ENCODE measurements at regions not wholly inside any gene's neighbourhood (a gene's known extent, or its start where the extent isn't known, plus 50 kb on each side); places are given as distances from the start of the nearest gene placed in this dataset. TPM values are rescaled to one million over a fixed set of nuclear protein-coding genes. Genes with fewer than 3 reads are reported as not detected.
"Not testable (repeated sequence)": the region's sequence is repeated elsewhere in the genome, so short reads cannot be mapped to it uniquely, and the experiment has no call there.

- DNase-seq (ENCODE audit: low read depth): no peak
- CTCF ChIA-PET: no interaction called here
- POLR2A ChIA-PET: no interaction called here
- Histone ChIP-seq H3K36me3 (ENCODE audit: control insufficient read depth, insufficient read depth, low read length) (no peaks in the 10 kb centered on the region), H3K4me3 (ENCODE audit: low read depth, low read length) (no peak overlapping the region), H3K27me3 (ENCODE audit: control insufficient read depth, insufficient read depth, low read length) (no peaks in the 10 kb centered on the region)
- no peak for TF ChIP-seq CTCF (IDR thresholded peaks at IDR 0.05; ENCODE audit: insufficient read depth, low read depth, low read length)
Measured at GRCh38 chrY:16136581-16137298, 1612.4 kb downstream of the NLGN4Y start.

GRCh38 chrY:16157801-16158200, 1633.5 kb downstream of the NLGN4Y start:
- Histone ChIP-seq H3K27me3 (ENCODE audit: control insufficient read depth, insufficient read depth, low read length) (no peaks in the 10 kb centered on the region), H3K4me3 (ENCODE audit: low read depth, low read length) (no peak overlapping the region), H3K36me3 (ENCODE audit: control insufficient read depth, insufficient read depth, low read length) (no peaks in the 10 kb centered on the region)
- TF ChIP-seq CTCF (IDR thresholded peaks at IDR 0.05; ENCODE audit: insufficient read depth, low read depth, low read length): no peak
- POLR2A ChIA-PET: no interaction called here
- CTCF ChIA-PET: no interaction called here
- no peak for DNase-seq (ENCODE audit: low read depth)

- H3K27me3 ChIP-seq (ENCODE audit: control insufficient read depth, insufficient read depth, low read length); H3K36me3 ChIP-seq (ENCODE audit: control insufficient read depth, insufficient read depth, low read length); POLR2A ChIA-PET; H3K4me3 ChIP-seq (ENCODE audit: low read depth, low read length); DNase-seq (ENCODE audit: low read depth); CTCF ChIA-PET: not testable (repeated sequence)
Measured at GRCh38 chrY:16175740-16176139, 1651.4 kb downstream of the NLGN4Y start.

GRCh38 chrY:16205482-16205881, 1674.5 kb downstream of the CDY2B start:
- H3K4me3 ChIP-seq (ENCODE audit: low read depth, low read length); H3K36me3 ChIP-seq (ENCODE audit: control insufficient read depth, insufficient read depth, low read length); CTCF ChIA-PET; POLR2A ChIA-PET; H3K27me3 ChIP-seq (ENCODE audit: control insufficient read depth, insufficient read depth, low read length); DNase-seq (ENCODE audit: low read depth): not testable (repeated sequence)

GRCh38 chrY:16243322-16243721, 1636.7 kb downstream of the CDY2B start:
- CTCF ChIA-PET; DNase-seq (ENCODE audit: low read depth); H3K4me3 ChIP-seq (ENCODE audit: low read depth, low read length); H3K27me3 ChIP-seq (ENCODE audit: control insufficient read depth, insufficient read depth, low read length); POLR2A ChIA-PET; H3K36me3 ChIP-seq (ENCODE audit: control insufficient read depth, insufficient read depth, low read length): not testable (repeated sequence)

GRCh38 chrY:16254551-16255295, 1625.3 kb downstream of the CDY2B start:
- DNase-seq (ENCODE audit: low read depth); CTCF ChIA-PET; POLR2A ChIA-PET: not testable (repeated sequence)

GRCh38 chrY:16255778-16256177, 1624.2 kb downstream of the CDY2B start:
- POLR2A ChIA-PET; H3K27me3 ChIP-seq (ENCODE audit: control insufficient read depth, insufficient read depth, low read length); CTCF ChIA-PET; H3K4me3 ChIP-seq (ENCODE audit: low read depth, low read length); DNase-seq (ENCODE audit: low read depth); H3K36me3 ChIP-seq (ENCODE audit: control insufficient read depth, insufficient read depth, low read length): not testable (repeated sequence)

More at GRCh38 chrY:16254551-16255295, 1625.3 kb downstream of the CDY2B start:
- not testable (repeated sequence) for H3K4me3 ChIP-seq (ENCODE audit: low read depth, low read length); H3K36me3 ChIP-seq (ENCODE audit: control insufficient read depth, insufficient read depth, low read length); H3K27me3 ChIP-seq (ENCODE audit: control insufficient read depth, insufficient read depth, low read length)

Small RNA genes in the stretch of these regions (small RNA-seq; reads per million reads assigned to genes)
- not detected for gene RF00401 (ENCODE audit: insufficient read length, low read depth, low replicate concordance)
- gene RNU6-109P (ENCODE audit: insufficient read length, low read depth, low replicate concordance): not detected
